ENCODE measurements at regions not wholly inside any gene's neighbourhood (a gene's known extent, or its start where the extent isn't known, plus 50 kb on each side); places are given as distances from the start of the nearest gene placed in this dataset.

- H3K79me2 ChIP-seq (ENCODE audit: control insufficient read depth, insufficient read depth, low read length) = no peaks in the 10 kb centered on the region
- no peak overlapping the region for H3K4me3 ChIP-seq
- no peaks in the 10 kb centered on the region for H3K27me3 ChIP-seq (ENCODE audit: control insufficient read depth in 2 of 2, insufficient read depth in 2 of 2, low read length in 2 of 2)
- ChIA-PET POLR2A (no interaction called here), CTCF (ENCODE audit: low intra/inter-chr PET ratio) (no interaction called here)
- in situ Hi-C loops (cut with MboI) (no loop called here), intact Hi-C loops (cut with micrococcal nuclease) (no loop called here)
- no peaks in the 10 kb centered on the region for H3K4me1 ChIP-seq (replicated peaks in 1 of 2; ENCODE audit: control insufficient read depth in 2 of 2, insufficient read depth in 2 of 2, low read length in 2 of 2)
- FAIRE-seq (no peak), DNase-seq (ENCODE audit: extremely low read depth in 1 of 4, low spot score in 3 of 4) (no peak), ATAC-seq (no peak)
- no peak overlapping the region for H3K9ac ChIP-seq (ENCODE audit: insufficient read depth in 1 of 2, low read depth in 2 of 2, low read length in 2 of 2)
- H2AFZ ChIP-seq (ENCODE audit: low read depth, low read length) = no peak overlapping the region
- TF ChIP-seq, protein P1, sequence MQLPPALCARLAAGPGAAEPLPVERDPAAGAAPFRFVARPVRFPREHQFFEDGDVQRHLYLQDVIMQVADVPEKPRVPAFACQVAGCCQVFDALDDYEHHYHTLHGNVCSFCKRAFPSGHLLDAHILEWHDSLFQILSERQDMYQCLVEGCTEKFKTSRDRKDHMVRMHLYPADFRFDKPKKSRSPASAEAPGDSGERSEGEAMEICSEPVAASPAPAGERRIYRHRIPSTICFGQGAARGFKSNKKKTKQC (CRISPR knock-in tag; IDR thresholded peaks at IDR 0.05) = no peak
- TF ChIP-seq HMG20B (CRISPR knock-in tag; IDR thresholded peaks at IDR 0.05) (no peak), ZNF668 (CRISPR knock-in tag; IDR thresholded peaks at IDR 0.05) (no peak)
- BruUV-seq (replicated peaks) = no TSS peak
- no peaks in the 10 kb centered on the region for H4K20me1 ChIP-seq (replicated peaks; ENCODE audit: control insufficient read depth, insufficient read depth, low read length)
- H3K4me2 ChIP-seq (ENCODE audit: insufficient read depth, low read length) = no peak overlapping the region
- 0 out of 2 replicates have a peak, but pooled peaks cover 2% of the 10 kb centered on the region for H3K9me3 ChIP-seq (replicated peaks; ENCODE audit: control insufficient read depth, insufficient read depth, low read depth, low read length)
- H3K9me1 ChIP-seq (ENCODE audit: control insufficient read depth, insufficient read depth, low read length) = no peaks in the 10 kb centered on the region
- no peak overlapping the region for H3K27ac ChIP-seq (ENCODE audit: extremely low read depth, low read depth, low read length)
- H3K36me3 ChIP-seq (ENCODE audit: control insufficient read depth, insufficient read depth, low read length) = no peaks in the 10 kb centered on the region
- 0% methylated on average over 2 of the region's 2 CpGs for WGBS (ENCODE audit: insufficient coverage, low coverage, missing lambda C conversion rate)
Measured at GRCh38 chr3:22495241-22495640, 707.9 kb upstream of the UBE2E2 start.

GRCh38 chr3:22495791-22496190 lies 707.3 kb upstream of the UBE2E2 start:
- no peaks in the 10 kb centered on the region for H3K27me3 ChIP-seq (ENCODE audit: control insufficient read depth in 2 of 2, insufficient read depth in 2 of 2, low read length in 2 of 2)
- H3K4me1 ChIP-seq (replicated peaks in 1 of 2; ENCODE audit: control insufficient read depth in 2 of 2, insufficient read depth in 2 of 2, low read length in 2 of 2) = no peaks in the 10 kb centered on the region
- TF ChIP-seq ZFP1 (CRISPR knock-in tag; IDR thresholded peaks at IDR 0.05) = no peak
- no peak for TF ChIP-seq SIX5 (IDR thresholded peaks at IDR 0.05; ENCODE audit: borderline replicate concordance in 1 of 2, insufficient read depth in 1 of 2, low read depth in 1 of 2, low read length in 2 of 2)
- no peak for TF ChIP-seq ZNF217 (CRISPR knock-in tag; IDR thresholded peaks at IDR 0.05)
- no peak for TF ChIP-seq EZH2 (IDR thresholded peaks at IDR 0.05; ENCODE audit: borderline replicate concordance, low read depth, low read length)
- no peak for TF ChIP-seq ILK (tag; IDR thresholded peaks at IDR 0.05; ENCODE audit: borderline replicate concordance, low read depth)
- no peak for TF ChIP-seq ZNF274 (IDR thresholded peaks at IDR 0.05; ENCODE audit: borderline replicate concordance, low read depth, low read length)
- no peak for TF ChIP-seq NUFIP1 (IDR thresholded peaks at IDR 0.05; ENCODE audit: partially characterized antibody)
- TF ChIP-seq SRSF1 (IDR thresholded peaks at IDR 0.05; ENCODE audit: low read depth, low read length) = no peak
- no peak for TF ChIP-seq MITF (IDR thresholded peaks at IDR 0.05)
- TF ChIP-seq SIN3B (IDR thresholded peaks at IDR 0.05; ENCODE audit: low read depth) = no peak
- no peak for TF ChIP-seq CBFA2T3 (IDR thresholded peaks at IDR 0.05)
- TF ChIP-seq PML (IDR thresholded peaks at IDR 0.05; ENCODE audit: low read length) = no peak
- TF ChIP-seq ASH1L (IDR thresholded peaks at IDR 0.05; ENCODE audit: borderline replicate concordance, low read depth, partially characterized antibody) = no peak
- no peak overlapping the region for H3K27ac ChIP-seq (ENCODE audit: extremely low read depth, low read depth, low read length)
- no peak overlapping the region for H3K4me2 ChIP-seq (ENCODE audit: insufficient read depth, low read length)
- FAIRE-seq (no peak), ATAC-seq (no peak), DNase-seq (ENCODE audit: extremely low read depth in 1 of 4, low spot score in 3 of 4) (no peak)
- ChIA-PET POLR2A (no interaction called here), CTCF (ENCODE audit: low intra/inter-chr PET ratio) (no interaction called here)
- in situ Hi-C loops (cut with MboI) (no loop called here), intact Hi-C loops (cut with micrococcal nuclease) (no loop called here)
- no TSS peak for BruUV-seq (replicated peaks)
- H3K9me3 ChIP-seq (replicated peaks; ENCODE audit: control insufficient read depth, insufficient read depth, low read depth, low read length) = 0 out of 2 replicates have a peak, but pooled peaks cover 2% of the 10 kb centered on the region
- WGBS (ENCODE audit: insufficient coverage, low coverage, missing lambda C conversion rate) = 0% methylated on average over 1 of the region's 1 CpG
- no peaks in the 10 kb centered on the region for H4K20me1 ChIP-seq (replicated peaks; ENCODE audit: control insufficient read depth, insufficient read depth, low read length)
- no peaks in the 10 kb centered on the region for H3K9me1 ChIP-seq (ENCODE audit: control insufficient read depth, insufficient read depth, low read length)
- H3K79me2 ChIP-seq (ENCODE audit: control insufficient read depth, insufficient read depth, low read length) = no peaks in the 10 kb centered on the region
- H2AFZ ChIP-seq (ENCODE audit: low read depth, low read length) = no peak overlapping the region
- no peak overlapping the region for H3K4me3 ChIP-seq
- no peak overlapping the region for H3K9ac ChIP-seq (ENCODE audit: insufficient read depth in 1 of 2, low read depth in 2 of 2, low read length in 2 of 2)
- H3K36me3 ChIP-seq (ENCODE audit: control insufficient read depth, insufficient read depth, low read length) = no peaks in the 10 kb centered on the region
